C4-2B (cell line): ENCODE measurements at regions not wholly inside any gene's neighbourhood (a gene's known extent, or its start where the extent isn't known, plus 50 kb on each side); places are given as distances from the start of the nearest gene placed in this dataset.

ENCODE experiments used
- H3K27ac ChIP-seq: fragments of 450-650 bp; 2 replicates; pipeline ENCODE4 v1.5.1; 2017
- ZFX ChIP-seq: fragments of 450-650 bp; IDR thresholded peaks from 2 replicates; pipeline ENCODE4 v1.6.1; 2017
- TF ChIP-seq, protein P1 (sequence below): fragments of 450-650 bp; conservative IDR thresholded peaks from 2 replicates; pipeline ENCODE4 v1.5.1; 2017; ENCODE audit warnings: mild to moderate bottlenecking

DNA sequence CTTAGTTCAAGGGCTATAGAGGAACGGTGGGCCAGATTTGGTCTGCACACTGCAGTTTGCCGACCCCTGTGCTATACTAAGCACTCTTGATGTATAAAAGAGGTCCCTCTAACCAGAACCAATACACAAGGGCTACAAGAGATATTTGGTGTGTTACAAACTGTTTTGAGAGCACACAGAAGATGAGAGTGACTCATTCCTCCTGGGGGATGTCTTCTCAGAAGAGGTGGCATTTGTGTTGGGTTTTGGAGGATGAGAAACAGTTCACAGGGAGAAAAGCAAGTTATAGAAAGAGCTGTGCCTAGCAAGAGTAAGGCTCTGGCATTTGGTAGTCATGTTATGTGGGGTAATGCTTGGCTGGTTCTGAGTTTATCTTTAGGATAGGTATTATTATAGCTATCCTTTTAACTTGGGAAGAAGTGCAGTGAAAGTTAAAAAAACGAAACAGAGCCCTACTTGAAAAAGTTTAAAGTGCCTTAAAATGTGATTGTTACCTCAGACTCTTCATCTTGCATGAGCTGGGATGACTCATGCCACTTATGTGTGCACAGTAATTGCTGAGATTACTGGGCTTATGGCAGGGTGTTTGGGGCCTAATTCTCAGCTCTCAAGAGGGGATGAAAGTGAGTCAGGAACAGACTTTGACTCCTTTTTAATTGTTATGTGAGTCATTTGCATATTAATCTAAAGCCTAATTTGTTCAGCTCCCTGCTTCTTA lies 160.4 kb downstream of the KIF20B start:
- TF ChIP-seq, protein P1, sequence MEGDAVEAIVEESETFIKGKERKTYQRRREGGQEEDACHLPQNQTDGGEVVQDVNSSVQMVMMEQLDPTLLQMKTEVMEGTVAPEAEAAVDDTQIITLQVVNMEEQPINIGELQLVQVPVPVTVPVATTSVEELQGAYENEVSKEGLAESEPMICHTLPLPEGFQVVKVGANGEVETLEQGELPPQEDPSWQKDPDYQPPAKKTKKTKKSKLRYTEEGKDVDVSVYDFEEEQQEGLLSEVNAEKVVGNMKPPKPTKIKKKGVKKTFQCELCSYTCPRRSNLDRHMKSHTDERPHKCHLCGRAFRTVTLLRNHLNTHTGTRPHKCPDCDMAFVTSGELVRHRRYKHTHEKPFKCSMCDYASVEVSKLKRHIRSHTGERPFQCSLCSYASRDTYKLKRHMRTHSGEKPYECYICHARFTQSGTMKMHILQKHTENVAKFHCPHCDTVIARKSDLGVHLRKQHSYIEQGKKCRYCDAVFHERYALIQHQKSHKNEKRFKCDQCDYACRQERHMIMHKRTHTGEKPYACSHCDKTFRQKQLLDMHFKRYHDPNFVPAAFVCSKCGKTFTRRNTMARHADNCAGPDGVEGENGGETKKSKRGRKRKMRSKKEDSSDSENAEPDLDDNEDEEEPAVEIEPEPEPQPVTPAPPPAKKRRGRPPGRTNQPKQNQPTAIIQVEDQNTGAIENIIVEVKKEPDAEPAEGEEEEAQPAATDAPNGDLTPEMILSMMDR, result no peak
- TF ChIP-seq ZFX, result no peak
- no peak overlapping the region for H3K27ac ChIP-seq

DNA sequence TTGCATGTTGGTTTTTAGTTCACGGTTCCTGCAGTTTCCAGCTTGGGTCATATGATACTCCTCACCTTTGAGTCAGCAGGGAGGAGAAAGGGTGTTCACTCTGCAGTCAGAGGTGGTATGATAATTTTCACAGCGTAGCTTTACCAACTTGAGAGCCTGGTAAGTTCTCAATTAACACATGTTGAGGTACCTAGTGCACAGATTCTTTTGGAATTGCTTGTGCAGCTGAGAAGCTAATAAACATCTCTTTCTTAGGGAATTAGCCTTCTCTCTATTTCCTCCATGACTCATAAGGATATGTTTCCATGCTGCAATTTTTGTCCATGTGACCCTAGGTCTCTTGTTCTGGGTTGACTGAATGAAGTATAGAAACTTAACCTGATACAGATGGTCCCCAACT lies 166.6 kb downstream of the KIF20B start:
- no peak overlapping the region for H3K27ac ChIP-seq
- no peak for TF ChIP-seq ZFX
- TF ChIP-seq, protein P1, result no peak

- no peak overlapping the region for H3K27ac ChIP-seq
- no peak for TF ChIP-seq ZFX
- TF ChIP-seq, protein P1, result no peak
Measured at GRCh38 chr10:89869180-89869579, 167.8 kb downstream of the KIF20B start.

- H3K27ac ChIP-seq, result no peak overlapping the region
- no peak for TF ChIP-seq ZFX
Measured at GRCh38 chr10:89869592-89870156, 168.3 kb downstream of the KIF20B start.

GRCh38 chr10:89870936-89871335 lies 169.5 kb downstream of the KIF20B start:
- TF ChIP-seq, protein P1, result no peak
- no peak for TF ChIP-seq ZFX
- no peak overlapping the region for H3K27ac ChIP-seq

GRCh38 chr10:89873055-89873454 lies 171.7 kb downstream of the KIF20B start:
- no peak for TF ChIP-seq ZFX
- TF ChIP-seq, protein P1, result no peak
- H3K27ac ChIP-seq, result no peak overlapping the region

GRCh38 chr10:89875557-89875956 lies 174.2 kb downstream of the KIF20B start:
- no peak overlapping the region for H3K27ac ChIP-seq
- no peak for TF ChIP-seq ZFX
- TF ChIP-seq, protein P1, result no peak

DNA sequence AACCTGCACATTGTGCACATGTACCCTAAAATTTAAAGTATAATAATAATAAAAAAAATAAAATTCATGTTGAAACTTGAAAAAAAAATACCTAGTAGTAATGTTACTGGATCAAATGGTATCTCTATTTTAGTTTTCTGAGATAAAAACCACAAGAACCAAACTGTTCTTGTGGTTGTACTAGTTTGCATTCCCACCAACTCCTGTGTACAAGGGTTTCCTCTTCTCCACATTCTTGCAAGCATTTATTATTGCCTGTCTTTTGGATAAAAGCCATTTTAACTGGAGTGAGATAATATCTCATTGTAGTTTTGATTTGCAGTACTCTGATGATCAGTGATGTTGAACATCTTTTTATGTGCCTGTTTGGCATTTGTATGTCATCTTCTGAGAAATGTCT lies 177.7 kb downstream of the KIF20B start:
- H3K27ac ChIP-seq, result no peak overlapping the region
- TF ChIP-seq, protein P1, result no peak
- no peak for TF ChIP-seq ZFX
